ENCODE measurements at regions not wholly inside any gene's neighbourhood (a gene's known extent, or its start where the extent isn't known, plus 50 kb on each side); places are given as distances from the start of the nearest gene placed in this dataset.

DNA sequence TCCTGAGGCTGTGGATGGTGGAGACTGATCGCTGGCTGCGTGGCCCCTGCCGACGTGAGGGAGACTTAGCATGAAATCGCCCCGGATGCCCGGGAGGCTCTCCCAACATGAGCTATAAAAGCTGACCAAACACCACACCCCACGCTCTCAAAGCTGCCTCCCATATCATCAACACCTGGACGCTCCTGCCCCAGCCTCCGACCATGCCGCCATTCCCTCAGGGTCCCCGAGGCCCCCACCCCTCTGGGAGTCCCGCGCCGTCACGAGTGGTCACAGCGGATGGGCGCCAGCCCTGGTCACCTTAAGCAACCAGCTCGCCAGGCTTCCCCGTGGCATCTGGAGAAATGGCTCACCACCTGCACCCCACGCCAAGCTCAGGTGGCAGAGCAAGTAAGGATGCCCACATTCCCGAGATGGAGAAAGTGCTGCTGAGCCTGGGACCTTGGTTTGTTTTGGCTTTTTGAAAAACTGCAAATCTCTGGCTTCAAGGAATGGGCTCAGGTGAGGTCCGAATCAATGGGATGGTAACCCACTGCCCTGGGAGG is 196.0 kb downstream of the MED10 start (continued):
- TF ChIP-seq, protein P1, sequence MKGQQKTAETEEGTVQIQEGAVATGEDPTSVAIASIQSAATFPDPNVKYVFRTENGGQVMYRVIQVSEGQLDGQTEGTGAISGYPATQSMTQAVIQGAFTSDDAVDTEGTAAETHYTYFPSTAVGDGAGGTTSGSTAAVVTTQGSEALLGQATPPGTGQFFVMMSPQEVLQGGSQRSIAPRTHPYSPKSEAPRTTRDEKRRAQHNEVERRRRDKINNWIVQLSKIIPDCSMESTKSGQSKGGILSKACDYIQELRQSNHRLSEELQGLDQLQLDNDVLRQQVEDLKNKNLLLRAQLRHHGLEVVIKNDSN (CRISPR knock-in tag; IDR thresholded peaks at IDR 0.05), result no peak
- no peak for TF ChIP-seq SMAD3 (CRISPR knock-in tag; IDR thresholded peaks at IDR 0.05; ENCODE audit: borderline replicate concordance)
- TF ChIP-seq, protein P2, sequence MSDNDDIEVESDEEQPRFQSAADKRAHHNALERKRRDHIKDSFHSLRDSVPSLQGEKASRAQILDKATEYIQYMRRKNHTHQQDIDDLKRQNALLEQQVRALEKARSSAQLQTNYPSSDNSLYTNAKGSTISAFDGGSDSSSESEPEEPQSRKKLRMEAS (CRISPR knock-in tag; IDR thresholded peaks at IDR 0.05), result no peak

DNA sequence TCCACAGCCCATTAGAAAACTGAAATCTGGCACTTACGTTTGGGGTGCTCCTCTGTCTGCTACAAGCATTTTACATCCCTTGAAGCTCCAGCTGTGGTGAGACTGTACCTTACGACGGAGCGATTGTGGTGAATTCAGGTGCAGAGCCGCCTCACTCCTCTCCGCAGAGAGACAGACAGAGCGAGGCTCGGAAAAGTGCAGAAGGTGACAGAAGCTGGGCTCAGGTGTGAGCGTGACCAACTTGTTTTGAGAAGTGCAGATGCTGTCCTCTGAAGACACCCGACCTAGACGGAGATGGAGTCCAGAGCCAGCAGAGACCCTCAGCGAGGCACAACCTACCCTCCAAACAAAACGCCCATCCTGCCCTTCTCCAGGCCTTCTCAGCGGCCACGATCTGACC is 196.5 kb downstream of the MED10 start:
- no peak for DNase-seq (ENCODE audit: low spot score)
- H3K27ac Mint-ChIP-seq, result no peak overlapping the region
- no peak overlapping the region for H3K4me3 Mint-ChIP-seq
- H3K9me3 Mint-ChIP-seq, result peaks cover 15% of the 10 kb centered on the region
- TF ChIP-seq HMGA2 (CRISPR knock-in tag; IDR thresholded peaks at IDR 0.05) (no peak), NR3C1 (CRISPR knock-in tag; conservative IDR thresholded peaks at IDR 0.05; ENCODE audit: low read depth) (no peak), TCF7 (CRISPR knock-in tag; IDR thresholded peaks at IDR 0.05; ENCODE audit: low read depth) (no peak)
- TF ChIP-seq, protein P3, sequence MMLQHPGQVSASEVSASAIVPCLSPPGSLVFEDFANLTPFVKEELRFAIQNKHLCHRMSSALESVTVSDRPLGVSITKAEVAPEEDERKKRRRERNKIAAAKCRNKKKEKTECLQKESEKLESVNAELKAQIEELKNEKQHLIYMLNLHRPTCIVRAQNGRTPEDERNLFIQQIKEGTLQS (CRISPR knock-in tag; conservative IDR thresholded peaks at IDR 0.05), result no peak
- ATAC-seq, result no peak
- peaks cover 9% of the 10 kb centered on the region for H3K4me1 Mint-ChIP-seq
- ChIA-PET CTCF (no interaction called here), POLR2A (no interaction called here)
- H3K27me3 Mint-ChIP-seq (ENCODE audit: low read depth), result peaks cover 5% of the 10 kb centered on the region
- H3K36me3 Mint-ChIP-seq, result no peaks in the 10 kb centered on the region

DNA sequence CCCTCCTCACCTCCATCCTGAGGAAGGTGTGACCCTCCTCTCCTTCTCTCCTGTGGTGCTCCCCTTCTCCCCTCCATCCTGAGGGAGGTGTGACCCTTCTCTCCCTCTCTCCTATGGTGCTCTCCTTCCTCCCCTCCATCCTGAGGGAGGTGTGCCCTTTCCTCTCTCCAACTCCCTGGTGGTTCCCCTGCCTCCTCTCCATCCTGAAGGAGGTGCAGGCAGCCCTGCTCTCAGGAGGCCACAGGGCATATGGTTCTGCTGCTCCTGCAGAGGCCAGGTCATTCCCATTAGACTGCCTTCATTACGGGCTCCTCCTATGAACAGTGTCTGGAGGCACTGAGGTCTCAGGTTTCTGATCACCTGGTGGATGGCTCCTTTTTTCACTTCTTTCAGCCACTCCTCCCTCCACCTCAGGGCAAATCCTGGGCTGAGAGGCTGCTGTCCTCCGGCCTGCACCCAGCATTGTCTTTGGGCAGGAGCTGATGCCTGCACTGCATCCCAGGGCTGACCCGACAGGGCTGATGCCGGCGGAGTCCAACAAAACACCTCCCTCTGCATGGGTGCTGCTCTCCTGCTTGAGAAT is 197.1 kb downstream of the MED10 start:
- Mint-ChIP-seq H3K27me3 (ENCODE audit: low read depth) (peaks cover 5% of the 10 kb centered on the region), H3K36me3 (no peaks in the 10 kb centered on the region), H3K9me3 (peaks cover 16% of the 10 kb centered on the region), H3K27ac (no peak overlapping the region), H3K4me3 (no peak overlapping the region), H3K4me1 (peaks cover 9% of the 10 kb centered on the region)
- ChIA-PET POLR2A (no interaction called here), CTCF (no interaction called here)
- ATAC-seq (peak; percentile 95), DNase-seq (ENCODE audit: low spot score) (peak; percentile 23)
- TF ChIP-seq, protein P4, sequence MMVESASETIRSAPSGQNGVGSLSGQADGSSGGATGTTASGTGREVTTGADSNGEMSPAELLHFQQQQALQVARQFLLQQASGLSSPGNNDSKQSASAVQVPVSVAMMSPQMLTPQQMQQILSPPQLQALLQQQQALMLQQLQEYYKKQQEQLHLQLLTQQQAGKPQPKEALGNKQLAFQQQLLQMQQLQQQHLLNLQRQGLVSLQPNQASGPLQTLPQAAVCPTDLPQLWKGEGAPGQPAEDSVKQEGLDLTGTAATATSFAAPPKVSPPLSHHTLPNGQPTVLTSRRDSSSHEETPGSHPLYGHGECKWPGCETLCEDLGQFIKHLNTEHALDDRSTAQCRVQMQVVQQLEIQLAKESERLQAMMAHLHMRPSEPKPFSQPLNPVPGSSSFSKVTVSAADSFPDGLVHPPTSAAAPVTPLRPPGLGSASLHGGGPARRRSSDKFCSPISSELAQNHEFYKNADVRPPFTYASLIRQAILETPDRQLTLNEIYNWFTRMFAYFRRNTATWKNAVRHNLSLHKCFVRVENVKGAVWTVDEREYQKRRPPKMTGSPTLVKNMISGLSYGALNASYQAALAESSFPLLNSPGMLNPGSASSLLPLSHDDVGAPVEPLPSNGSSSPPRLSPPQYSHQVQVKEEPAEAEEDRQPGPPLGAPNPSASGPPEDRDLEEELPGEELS (CRISPR knock-in tag; IDR thresholded peaks at IDR 0.05), result no peak
- TF ChIP-seq TEAD1 (CRISPR knock-in tag; IDR thresholded peaks at IDR 0.05) (no peak), ZNF416 (CRISPR knock-in tag; IDR thresholded peaks at IDR 0.05) (no peak), JUN (CRISPR knock-in tag; IDR thresholded peaks at IDR 0.05) (no peak), FOXP1 (CRISPR knock-in tag; IDR thresholded peaks at IDR 0.05; ENCODE audit: borderline replicate concordance) (no peak), ELF4 (CRISPR knock-in tag; IDR thresholded peaks at IDR 0.05; ENCODE audit: low read depth) (no peak), MXD4 (CRISPR knock-in tag; IDR thresholded peaks at IDR 0.05; ENCODE audit: borderline replicate concordance) (no peak), IRF2 (CRISPR knock-in tag; IDR thresholded peaks at IDR 0.05; ENCODE audit: borderline replicate concordance, low read depth) (no peak)
- TF ChIP-seq, protein P5, sequence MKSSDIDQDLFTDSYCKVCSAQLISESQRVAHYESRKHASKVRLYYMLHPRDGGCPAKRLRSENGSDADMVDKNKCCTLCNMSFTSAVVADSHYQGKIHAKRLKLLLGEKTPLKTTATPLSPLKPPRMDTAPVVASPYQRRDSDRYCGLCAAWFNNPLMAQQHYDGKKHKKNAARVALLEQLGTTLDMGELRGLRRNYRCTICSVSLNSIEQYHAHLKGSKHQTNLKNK (CRISPR knock-in tag; IDR thresholded peaks at IDR 0.05), result no peak

DNA sequence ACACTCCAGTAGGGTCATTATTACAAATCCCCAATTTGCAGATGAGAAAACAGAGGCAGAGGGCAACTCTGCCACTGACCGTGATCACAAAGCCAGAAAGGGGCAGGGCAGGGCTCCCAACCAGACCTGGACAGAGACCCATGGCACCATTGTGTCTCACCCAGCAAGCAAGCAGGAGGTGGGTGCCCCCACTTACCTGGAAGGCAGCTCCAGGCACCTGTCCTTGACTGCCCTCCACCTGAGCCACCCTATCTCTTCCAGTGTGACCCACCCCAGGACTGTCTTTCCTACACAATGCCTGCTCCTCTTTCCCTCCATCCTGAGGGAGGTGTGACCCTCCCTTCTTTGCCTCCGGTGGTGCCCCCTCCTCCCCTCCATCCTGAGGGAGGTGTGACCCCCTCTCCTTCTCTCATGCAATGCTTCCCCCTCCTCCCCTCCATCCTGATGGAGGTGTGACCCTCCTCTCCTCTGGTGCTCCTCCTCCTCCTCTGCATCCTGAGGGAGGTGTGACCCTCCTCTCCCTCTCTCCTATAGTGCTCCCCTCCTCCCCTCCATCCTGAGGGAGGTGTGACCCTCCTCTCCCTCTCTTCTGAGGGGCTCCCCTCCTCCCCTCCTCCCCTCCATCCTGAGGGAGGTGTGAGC is 198.0 kb downstream of the MED10 start:
- ChIA-PET CTCF (no interaction called here), POLR2A (no interaction called here)
- H3K4me1 Mint-ChIP-seq, result peaks cover 9% of the 10 kb centered on the region
- H3K4me3 Mint-ChIP-seq, result no peak overlapping the region
- DNase-seq (ENCODE audit: low spot score) (no peak), ATAC-seq (no peak)
- peaks cover 5% of the 10 kb centered on the region for H3K27me3 Mint-ChIP-seq (ENCODE audit: low read depth)
- H3K27ac Mint-ChIP-seq, result no peak overlapping the region
- no peaks in the 10 kb centered on the region for H3K36me3 Mint-ChIP-seq
- peaks cover 13% of the 10 kb centered on the region for H3K9me3 Mint-ChIP-seq
- no peak for TF ChIP-seq RORB (CRISPR knock-in tag; IDR thresholded peaks at IDR 0.05)
- TF ChIP-seq, protein P6, sequence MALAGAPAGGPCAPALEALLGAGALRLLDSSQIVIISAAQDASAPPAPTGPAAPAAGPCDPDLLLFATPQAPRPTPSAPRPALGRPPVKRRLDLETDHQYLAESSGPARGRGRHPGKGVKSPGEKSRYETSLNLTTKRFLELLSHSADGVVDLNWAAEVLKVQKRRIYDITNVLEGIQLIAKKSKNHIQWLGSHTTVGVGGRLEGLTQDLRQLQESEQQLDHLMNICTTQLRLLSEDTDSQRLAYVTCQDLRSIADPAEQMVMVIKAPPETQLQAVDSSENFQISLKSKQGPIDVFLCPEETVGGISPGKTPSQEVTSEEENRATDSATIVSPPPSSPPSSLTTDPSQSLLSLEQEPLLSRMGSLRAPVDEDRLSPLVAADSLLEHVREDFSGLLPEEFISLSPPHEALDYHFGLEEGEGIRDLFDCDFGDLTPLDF (CRISPR knock-in tag; IDR thresholded peaks at IDR 0.05), result no peak
- no peak for TF ChIP-seq NR1H2 (CRISPR knock-in tag; IDR thresholded peaks at IDR 0.05)
- TF ChIP-seq ELF4 (CRISPR knock-in tag; IDR thresholded peaks at IDR 0.05; ENCODE audit: low read depth), result no peak
- TF ChIP-seq, protein P7, sequence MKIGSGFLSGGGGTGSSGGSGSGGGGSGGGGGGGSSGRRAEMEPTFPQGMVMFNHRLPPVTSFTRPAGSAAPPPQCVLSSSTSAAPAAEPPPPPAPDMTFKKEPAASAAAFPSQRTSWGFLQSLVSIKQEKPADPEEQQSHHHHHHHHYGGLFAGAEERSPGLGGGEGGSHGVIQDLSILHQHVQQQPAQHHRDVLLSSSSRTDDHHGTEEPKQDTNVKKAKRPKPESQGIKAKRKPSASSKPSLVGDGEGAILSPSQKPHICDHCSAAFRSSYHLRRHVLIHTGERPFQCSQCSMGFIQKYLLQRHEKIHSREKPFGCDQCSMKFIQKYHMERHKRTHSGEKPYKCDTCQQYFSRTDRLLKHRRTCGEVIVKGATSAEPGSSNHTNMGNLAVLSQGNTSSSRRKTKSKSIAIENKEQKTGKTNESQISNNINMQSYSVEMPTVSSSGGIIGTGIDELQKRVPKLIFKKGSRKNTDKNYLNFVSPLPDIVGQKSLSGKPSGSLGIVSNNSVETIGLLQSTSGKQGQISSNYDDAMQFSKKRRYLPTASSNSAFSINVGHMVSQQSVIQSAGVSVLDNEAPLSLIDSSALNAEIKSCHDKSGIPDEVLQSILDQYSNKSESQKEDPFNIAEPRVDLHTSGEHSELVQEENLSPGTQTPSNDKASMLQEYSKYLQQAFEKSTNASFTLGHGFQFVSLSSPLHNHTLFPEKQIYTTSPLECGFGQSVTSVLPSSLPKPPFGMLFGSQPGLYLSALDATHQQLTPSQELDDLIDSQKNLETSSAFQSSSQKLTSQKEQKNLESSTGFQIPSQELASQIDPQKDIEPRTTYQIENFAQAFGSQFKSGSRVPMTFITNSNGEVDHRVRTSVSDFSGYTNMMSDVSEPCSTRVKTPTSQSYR (CRISPR knock-in tag; IDR thresholded peaks at IDR 0.05), result no peak
- TF ChIP-seq, protein P8, sequence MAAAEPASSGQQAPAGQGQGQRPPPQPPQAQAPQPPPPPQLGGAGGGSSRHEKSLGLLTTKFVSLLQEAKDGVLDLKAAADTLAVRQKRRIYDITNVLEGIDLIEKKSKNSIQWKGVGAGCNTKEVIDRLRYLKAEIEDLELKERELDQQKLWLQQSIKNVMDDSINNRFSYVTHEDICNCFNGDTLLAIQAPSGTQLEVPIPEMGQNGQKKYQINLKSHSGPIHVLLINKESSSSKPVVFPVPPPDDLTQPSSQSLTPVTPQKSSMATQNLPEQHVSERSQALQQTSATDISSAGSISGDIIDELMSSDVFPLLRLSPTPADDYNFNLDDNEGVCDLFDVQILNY (CRISPR knock-in tag; IDR thresholded peaks at IDR 0.05), result no peak
- no peak for TF ChIP-seq NR2C2 (CRISPR knock-in tag; IDR thresholded peaks at IDR 0.05)
